LNCaP clone FGC (cell line): ENCODE measurements at regions not wholly inside any gene's neighbourhood (a gene's known extent, or its start where the extent isn't known, plus 50 kb on each side); places are given as distances from the start of the nearest gene placed in this dataset.

Experiments
- DNase-seq: peaks from one replicate; pipeline ENCODE4 v3.0.0-alpha.2; 2011; ENCODE audit warnings: low read depth
- H3K4me3 ChIP-seq: 2 replicates; pipeline ENCODE4 v1.5.1; 2011; ENCODE audit warnings: mild to moderate bottlenecking, low read depth, low read length, control low read depth
- CTCF ChIP-seq: IDR thresholded peaks from 2 replicates; pipeline ENCODE4 v1.5.1; 2012; ENCODE audit warnings: mild to moderate bottlenecking; ENCODE audit not compliant: control insufficient read depth, insufficient read depth; ENCODE audit errors: extremely low read depth

DNA sequence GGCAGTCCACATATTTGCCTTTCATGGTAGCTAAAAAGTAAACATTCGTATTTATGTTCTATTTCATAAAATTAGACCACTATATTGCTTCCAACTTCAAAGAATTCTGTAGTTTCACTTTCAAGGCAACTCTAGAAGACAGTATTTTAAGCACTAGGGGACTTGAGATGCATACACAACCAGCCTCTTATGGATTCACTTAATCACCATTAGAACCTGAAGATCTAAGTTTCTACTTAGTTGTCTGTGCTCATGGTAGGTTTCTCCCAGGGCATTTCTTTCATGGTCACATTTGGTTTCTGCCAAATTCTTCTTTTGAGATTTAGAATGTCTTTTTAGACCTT is 209.9 kb upstream of the HCCS start:
- no peak overlapping the region for H3K4me3 ChIP-seq
- no peak for DNase-seq
- TF ChIP-seq CTCF, result no peak

DNA sequence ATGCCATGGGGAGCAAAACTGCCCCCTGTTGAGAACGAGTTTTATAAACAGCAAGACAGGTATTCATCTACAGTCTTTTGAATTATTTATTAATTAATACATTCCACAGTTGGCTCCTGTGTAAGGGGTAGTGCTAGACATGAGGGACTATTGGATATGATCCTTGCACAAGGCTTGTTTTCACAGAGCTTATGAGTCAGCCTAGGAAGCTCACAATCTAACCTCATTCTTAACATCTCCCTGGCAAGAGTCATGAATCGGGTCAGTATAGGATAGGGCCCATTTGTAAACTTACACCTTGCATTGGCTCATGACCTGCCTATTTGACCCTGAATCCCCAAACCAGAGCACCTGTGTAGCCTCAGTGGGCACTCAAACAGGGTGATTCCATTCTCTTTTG is 209.1 kb upstream of the HCCS start:
- DNase-seq, result no peak
- no peak for TF ChIP-seq CTCF
- no peak overlapping the region for H3K4me3 ChIP-seq

DNA sequence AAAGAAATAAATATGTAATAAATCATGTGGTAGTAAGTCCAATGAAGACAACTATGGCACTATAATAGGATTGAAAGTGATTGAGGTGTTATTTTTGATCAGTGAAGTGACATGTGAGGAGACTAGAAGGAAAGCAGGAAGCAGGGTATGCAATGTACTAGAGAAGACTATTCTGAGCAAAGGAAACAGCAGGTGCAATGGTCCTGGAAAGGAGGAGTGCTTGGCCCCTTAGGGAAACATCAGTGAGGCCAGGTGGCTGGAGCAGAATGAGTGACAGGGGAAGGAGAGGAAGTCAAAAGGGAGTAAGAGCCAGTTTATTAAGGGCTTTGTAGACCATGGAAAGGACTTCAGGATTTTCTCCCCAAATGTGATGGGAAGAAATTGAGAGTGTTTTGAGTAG is 207.6 kb upstream of the HCCS start:
- no peak for TF ChIP-seq CTCF
- no peak for DNase-seq
- no peak overlapping the region for H3K4me3 ChIP-seq

GRCh38 chrX:10904220-10904619 is 206.9 kb upstream of the HCCS start:
- DNase-seq, result no peak
- no peak overlapping the region for H3K4me3 ChIP-seq
- TF ChIP-seq CTCF, result no peak

- H3K4me3 ChIP-seq, result no peak overlapping the region
- no peak for TF ChIP-seq CTCF
- no peak for DNase-seq
Observed at GRCh38 chrX:10906866-10907265, 204.3 kb upstream of the HCCS start.

DNA sequence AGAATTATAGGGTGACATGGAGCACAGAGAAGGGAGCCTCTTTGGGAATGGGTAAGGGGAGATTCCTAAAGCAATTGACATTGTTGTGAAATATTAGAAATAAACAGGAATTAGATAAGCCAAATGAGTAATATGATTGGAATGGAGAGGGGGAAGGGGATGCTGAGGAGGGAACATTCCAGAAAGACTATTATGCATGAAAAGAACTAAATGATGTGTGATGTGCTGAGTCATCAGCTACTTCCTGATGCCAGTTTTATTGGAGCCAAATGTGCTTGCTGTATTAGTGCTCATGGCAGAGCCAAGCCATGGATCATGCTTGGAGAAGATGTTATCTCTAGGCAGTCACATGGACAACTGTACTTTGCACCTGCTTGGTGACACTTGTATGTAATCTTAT is 189.0 kb upstream of the HCCS start:
- TF ChIP-seq CTCF, result no peak
- no peak for DNase-seq

GRCh38 chrX:10922835-10923234 is 188.3 kb upstream of the HCCS start:
- TF ChIP-seq CTCF, result no peak
- no peak for DNase-seq
- H3K4me3 ChIP-seq, result no peak overlapping the region

More for the DNA sequence above, 189.0 kb upstream of the HCCS start:
- no peak overlapping the region for H3K4me3 ChIP-seq
